Parathyroid adenoma (tissue), 2 donors: ENCODE measurements at regions not wholly inside any gene's neighbourhood (a gene's known extent, or its start where the extent isn't known, plus 50 kb on each side); places are given as distances from the start of the nearest gene placed in this dataset.

Experiments
- H2AFZ ChIP-seq: fragments of 300-600 bp; sonication (generic); one replicate; pipeline ENCODE4 v1.7.0; 2017; ENCODE audit warnings: antibody characterized with exemption, mild to moderate bottlenecking
- H3K27ac ChIP-seq: fragments of 300-600 bp; sonication (generic); one replicate; pipeline ENCODE4 v1.7.0; 2017
- H3K27me3 ChIP-seq: fragments of 300-600 bp; sonication (generic); one replicate; pipeline ENCODE4 v1.7.0; 2017; ENCODE audit warnings: low read length; ENCODE audit not compliant: control insufficient read depth, insufficient read depth
- H3K36me3 ChIP-seq: fragments of 300-600 bp; sonication (generic); one replicate; pipeline ENCODE4 v1.7.0; 2017; ENCODE audit warnings: low read length; ENCODE audit not compliant: control insufficient read depth, insufficient read depth
- H3K4me1 ChIP-seq: fragments of 300-600 bp; sonication (generic); one replicate; pipeline ENCODE4 v1.7.0; 2017; ENCODE audit warnings: control low read depth
- H3K4me2 ChIP-seq: fragments of 300-600 bp; sonication (generic); one replicate; pipeline ENCODE4 v1.7.0; 2017; ENCODE audit warnings: low read length
- H3K4me3 ChIP-seq: fragments of 300-600 bp; sonication (generic); one replicate; pipeline ENCODE4 v1.7.0; 2017; ENCODE audit warnings: low read depth, low read length
- H3K79me2 ChIP-seq: fragments of 300-600 bp; sonication (generic); one replicate; pipeline ENCODE4 v1.7.0; 2017; ENCODE audit warnings: control low read depth
- H3K9ac ChIP-seq: fragments of 300-600 bp; sonication (generic); one replicate; pipeline ENCODE4 v1.7.0; 2017; ENCODE audit warnings: mild to moderate bottlenecking
- H3K9me3 ChIP-seq: fragments of 300-600 bp; sonication (generic); one replicate; pipeline ENCODE4 v1.7.0; 2017; ENCODE audit warnings: low read length; ENCODE audit not compliant: control insufficient read depth
- CTCF ChIP-seq: fragments of 300-600 bp; sonication (generic); IDR thresholded peaks from one replicate; pipeline ENCODE4 v1.7.0; 2017; ENCODE audit warnings: antibody characterized with exemption, mild to moderate bottlenecking
- donor health status: primary hyperparathyroidism.

DNA sequence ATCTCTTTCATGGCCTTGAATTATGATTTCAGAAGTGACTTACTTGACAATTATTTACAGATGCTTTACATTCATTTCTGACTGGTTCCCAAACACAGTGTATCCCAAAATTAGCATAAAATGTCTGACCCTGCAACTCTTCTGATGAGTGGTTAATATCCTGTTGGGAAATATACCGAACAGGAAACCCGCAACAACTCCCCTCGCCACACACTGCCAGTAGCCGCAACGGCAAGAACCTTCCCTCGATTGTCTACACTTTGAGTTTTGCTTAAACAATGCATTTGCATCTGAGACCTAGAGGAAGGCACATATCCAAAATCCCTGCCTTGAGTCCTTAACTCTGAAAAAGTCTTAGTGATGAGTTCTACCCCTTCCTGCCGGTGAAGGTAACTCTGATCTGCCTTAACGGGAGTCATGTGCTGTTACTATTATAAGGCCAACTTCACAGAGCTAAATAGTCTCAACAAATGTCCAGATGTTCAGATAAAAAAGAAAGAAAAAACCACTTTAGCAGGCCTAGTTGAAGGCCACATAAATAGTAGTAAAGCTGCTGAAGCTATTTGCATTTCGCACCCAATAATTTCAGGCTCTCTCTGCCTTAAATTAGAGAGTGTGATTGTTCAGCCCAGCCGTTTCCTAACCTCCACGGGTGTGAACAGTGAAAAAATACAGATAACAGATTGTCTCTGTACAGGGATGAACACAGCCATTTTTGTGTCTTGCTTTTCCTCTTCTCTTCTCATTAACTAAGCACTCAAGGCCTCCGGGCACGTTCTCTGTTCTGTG lies 321.1 kb downstream of the HS3ST3B1 start:
- H3K9ac ChIP-seq = no peak overlapping the region
- H3K79me2 ChIP-seq = no peaks in the 10 kb centered on the region
- H3K36me3 ChIP-seq = no peaks in the 10 kb centered on the region
- H3K27ac ChIP-seq = no peak overlapping the region
- H3K9me3 ChIP-seq = no peaks in the 10 kb centered on the region
- H3K4me2 ChIP-seq = no peak overlapping the region
- H3K4me1 ChIP-seq = no peaks in the 10 kb centered on the region
- no peak overlapping the region for H3K4me3 ChIP-seq
- no peak overlapping the region for H2AFZ ChIP-seq
- no peaks in the 10 kb centered on the region for H3K27me3 ChIP-seq
- no peak for TF ChIP-seq CTCF

DNA sequence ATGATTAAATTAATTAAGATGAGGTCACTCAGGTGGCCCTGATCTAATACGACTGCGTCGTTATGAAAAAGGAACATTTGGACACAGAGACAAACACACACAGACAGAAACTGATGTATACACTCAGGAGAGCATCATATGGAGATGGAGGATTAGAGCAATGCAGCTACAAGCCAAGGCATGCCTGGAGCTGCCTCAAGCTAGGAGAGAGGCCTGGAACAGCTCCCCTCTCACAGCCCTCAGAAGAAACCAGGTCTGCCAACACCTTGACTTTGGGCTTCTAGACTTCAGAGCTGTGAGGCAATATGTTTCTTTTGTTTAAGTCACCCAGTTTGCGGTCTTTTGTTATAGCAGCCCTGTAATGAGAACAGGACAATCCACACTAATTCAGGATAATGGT lies 318.9 kb downstream of the HS3ST3B1 start:
- Histone ChIP-seq H3K79me2 (no peaks in the 10 kb centered on the region), H3K27me3 (no peaks in the 10 kb centered on the region), H3K9ac (no peak overlapping the region), H3K27ac (no peak overlapping the region), H3K9me3 (no peaks in the 10 kb centered on the region), H3K36me3 (no peaks in the 10 kb centered on the region), H2AFZ (no peak overlapping the region), H3K4me1 (no peaks in the 10 kb centered on the region), H3K4me2 (no peak overlapping the region), H3K4me3 (no peak overlapping the region)
- TF ChIP-seq CTCF = no peak

GRCh38 chr17:14616528-14616927 lies 315.6 kb downstream of the HS3ST3B1 start:
- no peak for TF ChIP-seq CTCF
- Histone ChIP-seq H3K9me3 (no peaks in the 10 kb centered on the region), H3K27me3 (no peaks in the 10 kb centered on the region)

GRCh38 chr17:14605267-14605599 lies 304.4 kb downstream of the HS3ST3B1 start:
- Histone ChIP-seq H3K4me1 (no peaks in the 10 kb centered on the region), H3K27ac (no peak overlapping the region), H3K9ac (no peak overlapping the region), H3K4me2 (no peak overlapping the region), H3K36me3 (no peaks in the 10 kb centered on the region), H2AFZ (no peak overlapping the region), H3K79me2 (no peaks in the 10 kb centered on the region), H3K4me3 (no peak overlapping the region), H3K27me3 (no peaks in the 10 kb centered on the region), H3K9me3 (no peaks in the 10 kb centered on the region)
- TF ChIP-seq CTCF = no peak

More at GRCh38 chr17:14616528-14616927, 315.6 kb downstream of the HS3ST3B1 start:
- no peaks in the 10 kb centered on the region for H3K4me1 ChIP-seq
- H3K9ac ChIP-seq = no peak overlapping the region
- no peak overlapping the region for H2AFZ ChIP-seq
- no peak overlapping the region for H3K4me3 ChIP-seq
- no peak overlapping the region for H3K4me2 ChIP-seq
- no peaks in the 10 kb centered on the region for H3K36me3 ChIP-seq
- no peaks in the 10 kb centered on the region for H3K79me2 ChIP-seq
- no peak overlapping the region for H3K27ac ChIP-seq
